ENCODE measurements at regions not wholly inside any gene's neighbourhood (a gene's known extent, or its start where the extent isn't known, plus 50 kb on each side); places are given as distances from the start of the nearest gene placed in this dataset.

GRCh38 chr18:61225336-61225735 is 107.9 kb upstream of the CDH20 start:
- POLR2A ChIA-PET = no interaction called here

GRCh38 chr18:61236356-61237057 is 96.7 kb upstream of the CDH20 start:
- ChIA-PET POLR2A (no interaction called here), CTCF (interaction anchor here (1.9 kb wide), 1 partner anchor 15 kb away, joined by 5 read pairs; no protein-coding TSS in a partner anchor)
- DNase-seq (ENCODE audit: extremely low spot score) = no peak
- TF ChIP-seq CTCF (IDR thresholded peaks at IDR 0.05; ENCODE audit: control extremely low read depth, extremely low read depth, low read depth, missing control alignments) = no peak

More at GRCh38 chr18:61225336-61225735, 107.9 kb upstream of the CDH20 start:
- CTCF ChIA-PET = no interaction called here
- DNase-seq (ENCODE audit: extremely low spot score) = no peak
- no peak for TF ChIP-seq CTCF (IDR thresholded peaks at IDR 0.05; ENCODE audit: control extremely low read depth, extremely low read depth, low read depth, missing control alignments)

- POLR2A ChIA-PET = no interaction called here
- no peak for TF ChIP-seq CTCF (IDR thresholded peaks at IDR 0.05; ENCODE audit: control extremely low read depth, extremely low read depth, low read depth, missing control alignments)
- CTCF ChIA-PET = no interaction called here
- DNase-seq (ENCODE audit: extremely low spot score) = no peak
Measured at GRCh38 chr18:61237529-61237928, 95.7 kb upstream of the CDH20 start.

GRCh38 chr18:61239051-61239450 is 94.2 kb upstream of the CDH20 start:
- TF ChIP-seq CTCF (IDR thresholded peaks at IDR 0.05; ENCODE audit: control extremely low read depth, extremely low read depth, low read depth, missing control alignments) = no peak
- no peak for DNase-seq (ENCODE audit: extremely low spot score)
- POLR2A ChIA-PET = no interaction called here
- CTCF ChIA-PET = interaction anchor here (0.8 to 1.4 kb wide), 3 partner anchors 12 to 46 kb away, joined by 3 read pairs; no protein-coding TSS in a partner anchor

- CTCF ChIA-PET = interaction anchor here (0.8 to 1.4 kb wide), 3 partner anchors 9 to 22 kb away, joined by 3 to 4 read pairs (median 4); no protein-coding TSS in a partner anchor
- no peak for DNase-seq (ENCODE audit: extremely low spot score)
- no peak for TF ChIP-seq CTCF (IDR thresholded peaks at IDR 0.05; ENCODE audit: control extremely low read depth, extremely low read depth, low read depth, missing control alignments)
- POLR2A ChIA-PET = no interaction called here
Measured at GRCh38 chr18:61241260-61241853, 91.9 kb upstream of the CDH20 start.

- no peak for DNase-seq (ENCODE audit: extremely low spot score)
- POLR2A ChIA-PET = no interaction called here
- CTCF ChIA-PET = interaction anchor here (0.7 to 1.1 kb wide), 2 partner anchors 27 to 77 kb away, joined by 3 read pairs; no protein-coding TSS in a partner anchor
- no peak for TF ChIP-seq CTCF (IDR thresholded peaks at IDR 0.05; ENCODE audit: control extremely low read depth, extremely low read depth, low read depth, missing control alignments)
Measured at GRCh38 chr18:61244632-61245031, 88.6 kb upstream of the CDH20 start.

Measured in GM10248 (cell line).